H1 (cell line): ENCODE measurements at regions not wholly inside any gene's neighbourhood (a gene's known extent, or its start where the extent isn't known, plus 50 kb on each side); places are given as distances from the start of the nearest gene placed in this dataset.

Experiments used
- ASH2L ChIP-seq: fragments of 200-600, 300-600 bp; sonication (generic); IDR thresholded peaks from one replicate; pipeline ENCODE4 v1.7.1; 2017; ENCODE audit warnings: low read length
- CHD2 ChIP-seq: IDR thresholded peaks from 2 replicates; pipeline ENCODE4 v1.6.1; 2012; ENCODE audit warnings: low read length, improper control_type of control experiment
- CHD7 ChIP-seq: fragments of 300-600 bp; sonication (generic); IDR thresholded peaks from 2 replicates; pipeline ENCODE4 v1.7.1; 2012; ENCODE audit warnings: low read length, moderate library complexity, mild to moderate bottlenecking, inconsistent platforms; ENCODE audit not compliant: insufficient replicate concordance
- HDAC6 ChIP-seq: IDR thresholded peaks from one replicate; pipeline ENCODE4 v1.7.1; 2012; ENCODE audit warnings: low read depth, mild to moderate bottlenecking, inconsistent platforms, low read length, moderate library complexity
- JUN ChIP-seq: IDR thresholded peaks from 2 replicates; pipeline ENCODE4 v1.6.1; 2011; ENCODE audit warnings: low read depth, mild to moderate bottlenecking, improper control_type of control experiment, low read length
- MAFK ChIP-seq: IDR thresholded peaks from 2 replicates; pipeline ENCODE4 v1.6.1; 2012; ENCODE audit warnings: low read depth, mild to moderate bottlenecking, improper control_type of control experiment, low read length
- POLR2AphosphoS5 ChIP-seq: IDR thresholded peaks from 2 replicates; pipeline ENCODE4 v1.6.1; 2011; ENCODE audit warnings: low read depth, low read length
- RBBP5 ChIP-seq: IDR thresholded peaks from 2 replicates; pipeline ENCODE4 v1.7.1; 2012; ENCODE audit warnings: low read depth, mild to moderate bottlenecking, inconsistent platforms, low read length, moderate library complexity, borderline replicate concordance
- TCF12 ChIP-seq: IDR thresholded peaks from 2 replicates; pipeline ENCODE4 v1.6.1; 2011; ENCODE audit warnings: low read depth, mild to moderate bottlenecking, low read length

DNA sequence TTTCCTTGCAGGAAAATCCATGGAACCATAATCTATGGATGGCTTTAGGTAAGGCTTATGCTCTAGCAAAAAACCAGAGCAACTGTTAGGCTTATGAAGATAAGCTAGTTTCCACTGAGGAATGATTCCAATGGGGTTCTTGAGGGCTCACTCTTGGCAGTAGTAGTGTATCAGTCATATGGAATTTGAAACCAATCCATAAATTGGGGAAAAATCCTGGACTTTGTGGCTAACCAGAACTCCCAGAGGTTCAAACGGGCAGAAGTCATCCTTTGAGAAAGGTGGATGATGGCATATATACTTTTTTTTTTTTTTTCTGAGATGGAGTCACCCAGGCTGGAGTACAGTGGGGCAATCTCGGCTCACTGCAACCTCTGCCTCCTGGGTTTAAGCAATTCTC is 54.2 kb upstream of the ATF3 start (continued):
- TF ChIP-seq CHD7 (no peak), ASH2L (no peak), RBBP5 (no peak), CHD2 (no peak), HDAC6 (no peak), JUN (no peak), TCF12 (no peak), POLR2AphosphoS5 (no peak), MAFK (no peak)
